Fibroblast of skin of abdomen (primary cell): ENCODE measurements at regions not wholly inside any gene's neighbourhood (a gene's known extent, or its start where the extent isn't known, plus 50 kb on each side); places are given as distances from the start of the nearest gene placed in this dataset.
"Not testable (repeated sequence)": the region's sequence is repeated elsewhere in the genome, so short reads cannot be mapped to it uniquely, and the experiment has no call there.

Experiments used
- DNase-seq: peaks from one replicate; pipeline ENCODE4 v3.0.0-alpha.2; 2013

- no peak for DNase-seq
Observed at GRCh38 chr2:53610260-53610659, 157.3 kb upstream of the CHAC2 start.

- no peak for DNase-seq
Observed at GRCh38 chr2:53609551-53609950, 158.1 kb upstream of the CHAC2 start.

GRCh38 chr2:53608293-53608692, 159.3 kb upstream of the CHAC2 start:
- no peak for DNase-seq

- peak; percentile 21 for DNase-seq
Observed at GRCh38 chr2:53600815-53601214, 166.8 kb upstream of the CHAC2 start.

GRCh38 chr2:53586733-53587612, 180.6 kb upstream of the CHAC2 start:
- not testable (repeated sequence) for DNase-seq

- no peak for DNase-seq
Observed at GRCh38 chr2:53584986-53585385, 182.6 kb upstream of the CHAC2 start.

- no peak for DNase-seq
Observed at GRCh38 chr2:53583583-53583982, 184.0 kb upstream of the CHAC2 start.

GRCh38 chr2:53582556-53582955, 185.0 kb upstream of the CHAC2 start:
- no peak for DNase-seq

GRCh38 chr2:53576166-53576565, 191.4 kb upstream of the CHAC2 start:
- DNase-seq, result peak; percentile 4

- no peak for DNase-seq
Observed at GRCh38 chr2:53575721-53576124, 191.9 kb upstream of the CHAC2 start.

GRCh38 chr2:53572696-53573095, 194.9 kb upstream of the CHAC2 start:
- DNase-seq, result no peak

GRCh38 chr2:53569957-53570727, 197.5 kb upstream of the CHAC2 start:
- DNase-seq, result no peak

GRCh38 chr2:53568469-53568868, 199.1 kb upstream of the CHAC2 start:
- no peak for DNase-seq

- no peak for DNase-seq
Observed at GRCh38 chr2:53567073-53567472, 200.5 kb upstream of the CHAC2 start.

GRCh38 chr2:53562407-53562806, 205.2 kb upstream of the CHAC2 start:
- DNase-seq, result no peak

- no peak for DNase-seq
Observed at GRCh38 chr2:53561155-53561554, 206.4 kb upstream of the CHAC2 start.

GRCh38 chr2:53559302-53559966, 208.2 kb upstream of the CHAC2 start:
- no peak for DNase-seq

GRCh38 chr2:53558867-53559266, 208.7 kb upstream of the CHAC2 start:
- DNase-seq, result no peak

GRCh38 chr2:53549497-53549896, 218.1 kb upstream of the CHAC2 start:
- no peak for DNase-seq

- DNase-seq, result no peak
Observed at GRCh38 chr2:53545604-53546003, 222.0 kb upstream of the CHAC2 start.

- no peak for DNase-seq
Observed at GRCh38 chr2:53544871-53545558, 222.6 kb upstream of the CHAC2 start.

GRCh38 chr2:53543083-53543482, 224.5 kb upstream of the CHAC2 start:
- no peak for DNase-seq
